GM18861 (cell line): ENCODE measurements at regions not wholly inside any gene's neighbourhood (a gene's known extent, or its start where the extent isn't known, plus 50 kb on each side); places are given as distances from the start of the nearest gene placed in this dataset.

ENCODE experiments used
- ATAC-seq: cut with Tn5 transposase; IDR thresholded peaks from one replicate; pipeline ENCODE4 v1.9.1; 2021; ENCODE audit not compliant: unreplicated experiment

DNA sequence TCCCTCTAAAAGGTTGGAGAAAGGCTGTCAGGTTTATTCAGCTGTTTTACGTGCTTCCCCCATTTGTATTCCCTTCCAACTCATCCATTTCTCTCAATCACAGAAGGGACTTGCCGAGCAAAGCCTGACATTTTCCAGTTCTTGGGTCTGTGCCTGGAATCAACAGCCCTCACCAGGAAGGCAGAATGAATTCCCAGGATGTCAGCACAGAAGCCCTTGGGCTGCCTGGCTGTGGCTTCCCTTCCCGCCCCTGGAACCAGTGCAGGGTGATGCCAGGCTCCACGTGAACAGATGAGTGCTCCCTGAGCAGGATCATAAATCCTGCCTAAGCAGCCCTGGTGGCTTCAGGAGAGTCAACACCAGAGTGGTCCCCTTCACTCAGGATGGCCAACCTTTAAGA, 86.1 kb upstream of the CD83 start:
- no peak for ATAC-seq

DNA sequence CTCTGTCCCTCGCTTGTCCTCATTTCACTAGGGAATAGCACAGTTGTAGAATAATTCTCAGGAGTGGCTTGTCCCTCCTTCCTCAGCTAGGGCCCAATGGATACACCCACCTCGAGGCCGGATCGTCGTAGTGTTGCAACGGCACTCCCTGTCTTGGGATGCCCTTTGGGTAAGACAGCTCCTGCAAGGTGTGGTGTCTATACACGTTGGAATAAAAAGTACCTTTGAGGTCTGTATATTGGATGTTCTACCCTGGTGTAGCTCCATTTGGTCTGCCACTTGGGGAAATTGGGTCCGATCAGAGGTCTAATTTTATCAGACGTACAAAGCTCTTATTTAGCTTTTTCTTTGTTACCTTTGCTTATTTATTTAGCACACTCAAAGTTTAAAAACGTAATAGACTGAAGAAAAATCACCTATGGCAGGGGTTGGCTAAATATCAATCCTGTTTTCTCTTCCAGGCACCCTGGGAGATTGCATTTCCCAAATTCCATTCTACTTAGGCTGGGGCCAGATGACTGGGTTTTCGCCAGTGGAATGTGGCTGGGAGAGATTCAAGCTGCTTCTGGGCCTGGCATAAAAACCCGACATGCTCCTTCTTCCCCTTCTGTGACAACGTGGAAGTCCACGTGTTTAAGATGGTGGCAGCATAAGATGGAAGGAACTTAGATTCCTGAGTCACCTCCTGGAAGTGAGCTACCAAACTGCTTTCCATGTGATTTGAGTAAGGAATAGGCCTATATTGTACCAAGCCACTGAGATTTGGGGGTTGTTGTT, 82.3 kb upstream of the CD83 start:
- no peak for ATAC-seq

DNA sequence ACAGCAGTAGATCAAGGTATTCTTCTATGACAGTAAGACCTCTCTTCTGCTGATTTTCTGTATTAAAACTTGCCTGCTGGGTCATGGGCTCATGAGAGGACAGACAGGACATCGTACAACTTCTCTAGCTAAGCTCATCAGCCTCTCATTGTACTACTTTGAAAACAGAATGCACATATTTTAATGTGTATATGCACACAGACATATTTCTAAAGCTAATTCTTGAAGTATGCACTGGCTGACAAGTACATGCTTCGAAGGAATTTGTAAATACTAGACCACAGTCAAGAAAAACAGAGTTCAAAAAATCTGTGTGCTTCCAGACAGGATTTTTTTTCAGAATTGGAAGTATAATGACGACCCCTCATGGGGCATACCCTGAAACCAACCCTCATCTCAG, 81.7 kb upstream of the CD83 start:
- no peak for ATAC-seq

DNA sequence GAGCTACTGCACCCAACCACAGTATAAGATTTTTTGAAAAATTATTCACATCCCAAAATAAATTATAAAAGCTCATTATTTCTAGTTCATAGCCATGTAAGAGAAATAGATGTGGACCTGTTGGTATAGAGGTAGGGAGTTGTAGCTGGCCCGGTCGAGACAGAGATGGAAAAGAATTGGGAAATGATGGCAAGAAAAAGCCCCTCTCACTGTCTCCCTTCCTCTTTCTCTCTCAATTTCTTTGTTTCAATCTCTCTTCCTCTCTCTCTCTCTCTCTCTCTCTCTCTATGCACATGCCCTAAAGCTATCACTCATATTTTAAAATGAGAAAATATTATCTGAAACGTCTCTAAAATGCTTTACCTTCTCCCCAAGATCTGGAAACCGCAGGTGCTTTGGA, 80.7 kb upstream of the CD83 start:
- ATAC-seq = no peak

DNA sequence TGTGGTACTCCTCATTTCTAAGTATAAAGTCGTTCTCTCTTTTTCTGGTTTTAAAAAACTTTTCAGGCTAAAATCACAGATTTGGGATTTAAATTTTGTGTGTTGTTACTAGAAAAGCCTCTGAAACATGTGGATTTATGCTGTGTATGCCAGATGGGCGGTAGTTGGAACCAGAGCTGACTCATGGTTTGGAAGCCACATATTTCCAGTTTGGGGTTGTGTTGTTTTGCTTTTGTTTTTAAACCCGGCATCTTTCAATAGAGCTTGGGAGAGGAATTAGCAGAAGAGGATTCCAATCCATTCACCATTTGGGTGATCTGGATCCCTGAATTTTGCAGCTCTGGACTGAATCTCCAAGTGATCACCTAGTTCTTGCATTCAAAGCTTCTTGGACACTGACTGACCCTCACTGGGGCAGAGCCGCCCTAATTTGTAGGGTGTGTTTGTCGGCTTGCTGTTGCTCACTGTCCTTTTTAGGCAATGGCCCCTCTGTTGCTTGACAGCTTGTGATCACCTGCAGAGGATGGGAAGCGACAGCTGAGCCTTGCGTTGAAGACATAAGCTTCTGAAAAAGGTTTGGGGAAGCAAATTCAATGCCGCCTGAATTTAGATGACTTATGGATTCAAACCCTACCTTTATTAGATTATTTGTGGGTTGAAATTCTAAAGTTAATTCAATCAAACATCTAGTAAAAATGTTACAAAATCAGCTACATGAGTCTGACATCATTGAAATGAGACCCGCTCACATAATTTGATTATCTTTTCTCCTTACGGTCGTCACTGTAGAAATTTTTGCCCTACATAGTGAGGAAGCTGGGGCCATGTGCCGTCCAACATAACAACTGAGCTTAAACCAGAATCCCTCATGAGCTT, 79.9 kb upstream of the CD83 start:
- no peak for ATAC-seq

DNA sequence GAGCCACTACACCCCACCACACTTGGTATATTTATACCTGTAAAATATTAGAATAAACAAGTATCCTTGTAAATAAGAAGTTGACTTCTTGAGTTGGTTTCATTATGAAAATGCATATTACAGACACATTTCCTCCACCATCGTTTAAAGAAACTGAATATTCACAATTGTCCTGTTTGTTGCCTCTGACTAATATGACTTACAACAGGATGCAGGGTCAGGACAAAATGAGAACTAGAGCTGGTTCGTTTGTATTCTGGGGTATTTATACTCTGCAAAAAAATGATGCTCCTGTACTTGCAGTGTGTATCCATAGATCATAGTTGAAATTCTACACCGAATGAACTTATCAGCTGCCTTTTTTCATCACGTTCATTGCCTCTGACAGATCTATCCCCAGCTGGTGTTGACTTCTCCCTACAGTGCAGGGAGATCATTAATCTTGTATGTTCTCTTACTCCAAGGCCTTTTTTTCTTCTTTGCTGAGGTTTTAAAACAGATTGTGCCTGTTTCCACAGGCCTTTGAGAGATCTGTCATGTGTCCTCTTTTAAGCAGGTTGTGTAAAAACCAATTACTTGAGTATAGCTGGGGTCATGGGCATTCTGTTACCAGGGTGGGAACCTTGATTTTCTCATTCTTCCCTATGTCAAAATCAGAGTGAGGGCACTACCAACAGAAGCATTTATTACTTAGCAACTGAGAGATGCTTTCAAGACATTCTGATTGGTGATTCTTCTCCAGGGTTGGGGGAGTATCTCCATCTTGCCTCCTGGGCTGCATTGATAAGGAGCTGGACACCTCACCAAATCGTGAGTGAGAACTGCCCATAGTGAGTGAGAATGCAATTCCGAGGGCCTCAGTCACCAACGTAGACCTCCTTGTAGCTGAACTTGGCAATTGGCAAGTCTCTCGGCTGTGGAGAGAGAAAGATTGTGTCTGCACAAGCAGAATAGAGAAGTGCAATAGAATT, 78.8 kb upstream of the CD83 start:
- ATAC-seq = no peak

DNA sequence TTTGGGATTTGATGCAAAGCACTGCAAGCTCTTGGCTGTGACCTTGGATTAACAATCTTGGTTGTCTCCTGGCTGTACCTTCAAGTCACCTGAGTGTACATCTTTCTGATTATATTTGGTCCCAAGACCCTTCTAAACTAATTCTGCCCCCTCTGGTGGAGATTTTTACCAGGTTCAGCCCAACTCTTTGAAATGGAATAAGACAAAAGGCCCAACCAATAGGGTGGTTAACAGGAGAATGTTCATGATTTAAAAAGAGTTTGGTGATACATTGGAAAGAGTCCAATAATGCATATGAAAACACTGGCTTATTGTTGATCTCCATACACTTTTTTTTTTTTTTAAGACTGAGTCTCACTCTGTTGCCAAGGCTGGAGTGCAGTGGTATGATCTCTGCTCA, 77.5 kb upstream of the CD83 start:
- ATAC-seq = no peak

DNA sequence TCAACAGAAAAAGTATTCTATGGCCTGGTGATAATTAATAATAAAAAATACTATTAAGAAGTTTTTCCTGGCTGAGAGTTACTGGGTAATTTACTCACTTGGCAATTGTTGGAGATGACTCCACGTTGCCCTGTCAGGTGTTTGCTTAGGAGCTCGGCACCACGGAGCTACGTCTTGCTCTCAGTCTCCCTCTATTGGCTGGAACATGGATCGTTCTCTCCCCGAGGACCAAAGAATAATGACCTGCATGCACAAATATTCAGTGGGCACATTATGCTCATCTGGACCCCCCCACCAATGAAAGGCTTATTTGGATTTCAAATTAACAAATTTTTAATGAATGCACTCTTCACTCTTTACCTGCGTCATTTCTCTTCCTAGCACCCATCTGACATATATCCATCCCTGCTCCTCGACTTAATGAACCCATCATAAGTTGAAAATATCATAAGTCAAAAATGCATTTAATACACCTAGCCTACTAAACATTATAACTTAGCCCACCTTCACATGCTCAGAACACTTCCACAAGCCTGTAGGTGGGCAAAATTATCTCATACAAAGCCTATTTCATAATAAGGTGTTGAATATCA, 71.0 kb upstream of the CD83 start:
- ATAC-seq = no peak

DNA sequence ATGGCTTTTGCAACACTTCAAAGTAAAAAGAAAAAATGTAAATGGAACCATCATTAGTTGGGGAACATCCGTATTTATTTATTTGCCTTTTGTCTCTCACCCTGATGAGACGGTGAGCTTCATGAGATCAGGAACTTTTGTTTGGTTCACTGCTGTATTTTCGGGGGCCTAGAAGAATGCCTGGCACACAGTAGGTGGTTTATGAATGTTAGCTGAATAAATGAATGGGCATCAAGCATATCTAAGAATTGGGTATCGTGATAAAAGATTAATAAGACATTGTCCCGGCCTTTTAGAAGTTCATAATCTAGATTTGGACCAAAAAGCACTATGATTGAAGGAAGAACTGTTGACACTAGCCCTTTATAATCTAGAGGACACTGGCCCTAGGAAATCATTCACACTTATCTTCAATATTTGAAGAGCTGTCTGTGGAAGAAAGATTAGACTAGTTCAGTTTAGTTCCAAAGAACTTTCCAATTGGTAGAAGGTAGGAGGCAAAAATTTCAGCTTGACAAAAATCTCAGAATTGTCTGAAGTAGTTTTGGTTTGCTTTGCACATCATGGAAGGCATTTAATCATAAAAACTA, 70.3 kb upstream of the CD83 start:
- no peak for ATAC-seq

DNA sequence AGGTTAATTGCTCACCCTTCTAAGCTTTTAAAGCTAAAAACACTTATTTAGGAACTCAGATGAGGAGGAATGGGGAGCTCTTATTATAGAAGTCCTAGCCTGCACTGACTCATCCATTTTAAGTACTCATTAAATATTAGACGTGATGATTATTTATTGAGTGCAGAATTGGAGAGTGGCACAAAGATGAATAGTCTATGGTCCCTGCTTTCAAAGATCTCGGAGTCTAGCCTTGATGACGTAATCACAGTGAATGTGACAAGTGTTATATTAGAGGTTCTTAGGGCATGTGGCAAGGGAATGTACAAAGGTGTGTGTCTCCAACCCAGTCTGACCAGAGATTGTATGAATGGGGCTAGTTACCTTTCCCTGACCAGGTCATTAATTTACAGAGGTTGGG, 68.7 kb upstream of the CD83 start:
- no peak for ATAC-seq

DNA sequence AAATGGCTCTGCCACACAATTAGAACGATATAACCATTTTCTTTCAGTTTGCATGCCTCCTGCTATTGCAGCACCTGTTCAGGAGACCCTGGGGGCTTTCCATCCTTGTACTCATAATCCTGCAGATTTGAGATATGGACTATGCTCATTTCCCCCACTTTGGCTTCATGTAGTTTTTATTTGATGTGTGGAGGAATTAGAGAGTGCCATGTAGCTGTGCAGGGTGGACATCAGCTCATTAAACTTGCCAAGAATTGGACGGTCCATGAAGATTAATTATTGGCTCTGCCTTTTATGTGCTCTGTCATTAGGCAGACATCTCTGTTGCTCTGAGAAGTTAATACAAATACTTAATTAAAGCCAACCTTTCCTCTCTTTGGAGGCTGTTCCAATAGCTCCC, 66.2 kb upstream of the CD83 start:
- no peak for ATAC-seq

DNA sequence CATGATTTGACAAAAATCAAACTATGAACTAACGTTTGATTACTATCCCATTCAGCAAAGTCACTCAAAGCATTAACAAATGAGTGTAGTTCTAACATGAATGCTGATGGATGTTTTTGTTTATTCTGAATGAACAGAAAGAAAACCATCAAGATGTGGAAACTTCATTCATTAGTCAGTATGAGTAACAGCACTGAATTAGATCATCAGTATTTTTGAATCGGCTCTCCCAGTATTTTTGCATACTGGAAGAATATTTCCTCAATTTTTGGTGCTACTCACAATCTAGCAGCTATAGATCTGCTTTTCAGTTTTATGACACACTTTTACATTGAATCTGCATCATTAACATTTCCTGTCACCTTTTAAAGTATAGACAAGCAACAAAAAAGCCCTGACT, 63.8 kb upstream of the CD83 start:
- no peak for ATAC-seq

DNA sequence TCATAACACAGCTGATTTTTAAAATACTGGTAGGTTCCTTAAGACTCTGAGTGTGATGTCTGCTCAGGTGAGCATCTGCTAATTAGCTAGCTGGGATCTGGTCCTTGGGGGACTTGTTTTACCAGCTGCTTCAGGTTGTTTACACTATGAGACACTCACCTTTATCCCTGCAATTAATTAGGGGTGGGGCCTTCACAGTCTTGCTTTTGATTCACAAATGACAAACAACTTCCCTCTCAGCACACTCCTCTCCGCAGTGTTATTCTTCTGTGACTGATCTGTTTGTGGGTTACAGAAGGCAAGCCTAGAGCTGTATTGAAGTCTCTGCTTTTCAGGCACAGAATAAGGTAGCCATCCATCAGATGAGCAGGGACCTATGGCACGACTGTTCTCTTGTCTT, 62.0 kb upstream of the CD83 start:
- ATAC-seq = no peak

DNA sequence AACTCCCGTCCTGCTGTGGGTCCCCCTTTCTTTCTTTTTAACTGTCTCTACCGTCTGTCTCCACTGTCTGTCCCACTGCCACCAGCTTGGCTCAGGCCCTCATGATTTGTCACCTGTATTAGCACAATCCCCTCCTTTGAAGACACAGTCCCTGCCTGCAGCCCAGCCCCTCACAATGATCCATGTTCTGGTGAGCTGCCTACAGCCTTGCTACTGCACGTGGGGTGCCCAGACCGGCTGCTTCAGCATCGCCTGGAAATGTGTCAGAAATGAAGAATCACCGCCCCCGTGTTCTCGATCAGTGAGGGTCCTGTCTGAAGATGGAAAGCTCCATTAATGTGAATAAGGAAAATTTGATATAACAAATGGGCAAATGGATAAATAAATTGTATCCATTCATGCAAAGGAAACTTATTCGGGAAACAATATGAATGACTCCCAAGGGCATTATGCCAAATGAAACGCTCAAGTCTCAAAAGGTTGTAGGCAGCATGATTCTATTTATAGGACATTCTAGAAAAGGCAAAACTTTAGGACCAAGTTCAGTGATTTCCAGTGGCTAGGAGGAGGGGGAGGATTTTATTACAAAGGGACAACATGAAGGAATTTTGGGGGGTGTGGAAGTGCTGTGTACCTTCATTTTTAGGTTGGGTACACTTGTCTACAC, 59.4 kb upstream of the CD83 start:
- ATAC-seq = no peak

DNA sequence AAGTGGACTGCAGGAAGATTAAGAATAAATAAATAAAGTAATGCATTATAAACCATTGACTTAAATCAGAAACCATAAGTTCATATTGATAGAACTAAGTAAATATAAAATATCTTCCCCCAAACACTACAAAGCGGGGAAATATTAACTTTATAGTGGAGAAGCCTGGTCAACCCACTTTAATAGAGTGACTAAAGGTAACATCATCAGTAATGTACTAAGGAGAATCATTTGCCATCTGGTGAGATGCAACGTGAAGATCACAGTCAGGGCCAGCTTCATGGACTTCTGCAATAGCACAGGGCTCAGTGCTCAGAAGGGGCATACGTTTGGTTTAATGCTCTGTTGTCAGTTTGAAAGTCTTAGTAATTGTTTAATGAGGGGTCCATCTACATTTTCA, 58.8 kb upstream of the CD83 start:
- ATAC-seq = no peak

DNA sequence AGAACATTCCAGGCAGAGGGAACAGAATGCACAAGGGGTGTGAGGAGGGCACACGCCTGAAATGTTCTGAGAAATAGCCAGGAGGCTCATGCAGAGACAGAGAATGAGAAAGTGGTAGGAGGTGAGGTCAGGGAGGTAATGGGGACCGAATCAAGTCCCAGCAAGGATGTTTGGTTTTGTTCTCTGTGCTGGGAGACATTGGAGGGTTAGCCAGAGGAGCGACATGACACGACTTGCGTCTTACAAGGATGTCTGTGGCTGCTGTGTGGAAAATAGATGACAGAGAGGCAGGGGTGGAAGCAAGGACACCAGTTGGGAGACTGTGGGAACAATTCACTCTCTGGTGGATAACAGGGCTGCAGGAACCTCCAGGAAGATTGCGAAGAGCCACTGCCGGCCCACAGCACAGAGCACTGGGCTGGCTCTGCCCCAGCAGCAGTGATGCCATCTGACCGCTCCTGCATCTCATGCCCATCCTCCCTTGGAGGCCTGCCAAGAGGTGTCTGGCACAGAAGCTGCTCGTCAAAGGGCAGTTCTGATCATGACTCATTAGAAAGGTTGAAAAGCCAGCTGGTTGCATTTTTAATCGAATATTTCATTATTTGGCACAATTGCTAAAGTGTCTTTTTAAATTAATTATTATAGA, 57.7 kb upstream of the CD83 start:
- no peak for ATAC-seq

DNA sequence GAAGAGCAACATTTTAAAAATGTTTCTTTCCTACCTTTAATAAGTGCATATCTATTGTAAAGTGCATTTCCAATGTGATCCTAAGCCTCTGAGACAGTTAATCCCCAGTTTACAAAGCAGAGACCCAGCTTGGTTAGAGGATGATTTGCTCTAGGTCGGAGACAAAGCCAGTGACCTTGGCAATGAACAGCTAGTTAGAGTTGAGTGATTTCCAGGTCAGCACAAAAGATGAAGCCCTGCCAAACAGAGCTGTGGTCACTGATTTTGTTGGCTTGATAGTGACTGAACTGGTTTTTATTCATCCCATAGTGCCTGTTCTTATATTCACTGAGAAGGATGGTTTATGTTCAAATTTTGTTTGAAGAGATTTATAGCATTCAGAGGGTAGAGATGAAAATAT, 56.6 kb upstream of the CD83 start:
- no peak for ATAC-seq

DNA sequence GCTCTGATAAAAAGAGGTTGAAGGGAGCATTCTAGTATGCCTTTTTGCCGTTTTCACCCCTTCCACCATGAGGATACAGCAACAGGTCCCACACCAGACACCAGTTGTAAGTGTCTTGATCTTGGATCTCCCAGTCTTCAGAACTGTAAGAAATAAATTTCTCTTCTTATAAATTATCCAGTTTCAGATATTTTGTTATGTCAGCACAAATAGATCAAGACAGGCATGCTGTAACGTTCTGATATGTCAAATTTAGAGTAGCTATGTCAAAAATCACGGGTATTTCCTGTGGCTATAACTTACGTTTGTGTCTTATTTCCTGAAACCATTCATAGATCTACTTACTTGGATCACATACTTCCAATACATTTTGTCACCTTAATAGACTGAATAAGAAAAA, 55.9 kb upstream of the CD83 start:
- ATAC-seq = no peak

DNA sequence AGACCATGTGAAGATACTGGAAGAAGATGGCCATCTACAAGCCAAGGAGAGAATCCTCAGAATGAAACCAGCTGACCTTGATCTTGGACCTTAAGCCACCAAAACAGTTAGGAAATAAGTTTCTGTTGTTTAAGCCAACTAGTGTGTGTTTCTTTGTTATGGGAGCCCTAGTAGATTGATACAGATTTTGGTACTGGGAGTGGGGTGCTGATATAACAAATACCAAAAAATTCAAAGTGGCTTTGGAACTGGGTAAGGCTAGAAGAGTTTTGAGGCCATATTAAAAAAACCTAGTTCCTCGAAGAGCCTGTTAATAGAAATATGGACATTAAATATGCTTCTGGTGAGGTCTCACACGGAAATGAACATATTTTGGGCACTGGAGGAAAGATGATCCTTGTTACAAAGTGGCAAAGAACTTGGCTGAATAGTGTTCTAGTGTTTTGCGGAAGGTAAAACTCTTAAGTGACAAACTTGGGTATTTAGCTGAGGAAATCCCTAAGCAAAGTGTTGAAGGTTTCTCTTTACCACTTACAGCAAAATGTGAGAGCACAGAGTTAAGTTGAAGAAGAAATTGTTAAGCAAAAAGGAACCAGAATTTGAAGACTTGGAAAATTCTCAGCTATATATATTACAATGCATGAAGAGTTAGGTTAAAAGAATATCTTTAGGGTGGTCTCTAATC, 55.1 kb upstream of the CD83 start:
- no peak for ATAC-seq
